ENCODE measurements at regions not wholly inside any gene's neighbourhood (a gene's known extent, or its start where the extent isn't known, plus 50 kb on each side); places are given as distances from the start of the nearest gene placed in this dataset.
A peak's percentile ranks its signal among the peaks of the same experiment; 100 is the strongest.

- Histone ChIP-seq H3K27ac (ENCODE audit: extremely low read depth, low read depth, low read length) (no peak overlapping the region), H3K4me1 (ENCODE audit: control insufficient read depth, insufficient read depth, low read length) (0 out of 2 replicates have a peak, but pooled peaks cover 5% of the 10 kb centered on the region), H3K9me3 (ENCODE audit: control insufficient read depth, insufficient read depth, low read depth, low read length) (no peaks in the 10 kb centered on the region), H3K36me3 (ENCODE audit: control insufficient read depth in 2 of 2, insufficient read depth in 1 of 2, low read length in 2 of 2) (no peaks in the 10 kb centered on the region), H3K4me3 (ENCODE audit: low read depth, low read length) (no peak overlapping the region)
- ChIA-PET POLR2A (interaction anchor here (0.6 kb wide), 2 partner anchors 53 to 80 kb away, joined by 3 to 4 read pairs; no protein-coding TSS in a partner anchor), CTCF (interaction anchor here (0.5 to 3.1 kb wide), 19 partner anchors 10 to 1653 kb away, joined by 3 to 14 read pairs (median 3); no protein-coding TSS in a partner anchor)
- TF ChIP-seq ZNF114 (tag by site-specific recombination; IDR thresholded peaks at IDR 0.05) (no peak), ZNF596 (tag by site-specific recombination; IDR thresholded peaks at IDR 0.05) (peak; percentile 61; the same call in 1 of the 2 replicates)
Observed at GRCh38 chr10:4766454-4766853, 59.6 kb upstream of the AKR1E2 start.

- no peak overlapping the region for H3K27ac ChIP-seq (ENCODE audit: extremely low read depth, low read depth, low read length)
- POLR2A ChIA-PET = no interaction called here
- no peaks in the 10 kb centered on the region for H3K36me3 ChIP-seq (ENCODE audit: control insufficient read depth in 2 of 2, insufficient read depth in 1 of 2, low read length in 2 of 2)
- no peaks in the 10 kb centered on the region for H3K9me3 ChIP-seq (ENCODE audit: control insufficient read depth, insufficient read depth, low read depth, low read length)
- no peaks in the 10 kb centered on the region for H3K4me1 ChIP-seq (ENCODE audit: control insufficient read depth, insufficient read depth, low read length)
- no peak overlapping the region for H3K4me3 ChIP-seq (ENCODE audit: low read depth, low read length)
- CTCF ChIA-PET = interaction anchor here (0.7 to 3.1 kb wide), 5 partner anchors 92 to 1572 kb away, joined by 3 to 14 read pairs (median 8); no protein-coding TSS in a partner anchor
- TF ChIP-seq, protein P1, sequence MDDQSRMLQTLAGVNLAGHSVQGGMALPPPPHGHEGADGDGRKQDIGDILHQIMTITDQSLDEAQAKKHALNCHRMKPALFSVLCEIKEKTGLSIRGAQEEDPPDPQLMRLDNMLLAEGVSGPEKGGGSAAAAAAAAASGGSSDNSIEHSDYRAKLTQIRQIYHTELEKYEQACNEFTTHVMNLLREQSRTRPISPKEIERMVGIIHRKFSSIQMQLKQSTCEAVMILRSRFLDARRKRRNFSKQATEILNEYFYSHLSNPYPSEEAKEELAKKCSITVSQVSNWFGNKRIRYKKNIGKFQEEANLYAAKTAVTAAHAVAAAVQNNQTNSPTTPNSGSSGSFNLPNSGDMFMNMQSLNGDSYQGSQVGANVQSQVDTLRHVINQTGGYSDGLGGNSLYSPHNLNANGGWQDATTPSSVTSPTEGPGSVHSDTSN (CRISPR knock-in tag; IDR thresholded peaks at IDR 0.05) = no peak
- TF ChIP-seq KLF9 (tag by site-specific recombination; IDR thresholded peaks at IDR 0.05; ENCODE audit: low read depth) (no peak), ZNF121 (tag by site-specific recombination; IDR thresholded peaks at IDR 0.05) (no peak), ZNF184 (tag by site-specific recombination; IDR thresholded peaks at IDR 0.05) (no peak), ZNF174 (tag by site-specific recombination; IDR thresholded peaks at IDR 0.05) (no peak), ZNF501 (tag by site-specific recombination; IDR thresholded peaks at IDR 0.05) (no peak)
- TF ChIP-seq, protein P2, sequence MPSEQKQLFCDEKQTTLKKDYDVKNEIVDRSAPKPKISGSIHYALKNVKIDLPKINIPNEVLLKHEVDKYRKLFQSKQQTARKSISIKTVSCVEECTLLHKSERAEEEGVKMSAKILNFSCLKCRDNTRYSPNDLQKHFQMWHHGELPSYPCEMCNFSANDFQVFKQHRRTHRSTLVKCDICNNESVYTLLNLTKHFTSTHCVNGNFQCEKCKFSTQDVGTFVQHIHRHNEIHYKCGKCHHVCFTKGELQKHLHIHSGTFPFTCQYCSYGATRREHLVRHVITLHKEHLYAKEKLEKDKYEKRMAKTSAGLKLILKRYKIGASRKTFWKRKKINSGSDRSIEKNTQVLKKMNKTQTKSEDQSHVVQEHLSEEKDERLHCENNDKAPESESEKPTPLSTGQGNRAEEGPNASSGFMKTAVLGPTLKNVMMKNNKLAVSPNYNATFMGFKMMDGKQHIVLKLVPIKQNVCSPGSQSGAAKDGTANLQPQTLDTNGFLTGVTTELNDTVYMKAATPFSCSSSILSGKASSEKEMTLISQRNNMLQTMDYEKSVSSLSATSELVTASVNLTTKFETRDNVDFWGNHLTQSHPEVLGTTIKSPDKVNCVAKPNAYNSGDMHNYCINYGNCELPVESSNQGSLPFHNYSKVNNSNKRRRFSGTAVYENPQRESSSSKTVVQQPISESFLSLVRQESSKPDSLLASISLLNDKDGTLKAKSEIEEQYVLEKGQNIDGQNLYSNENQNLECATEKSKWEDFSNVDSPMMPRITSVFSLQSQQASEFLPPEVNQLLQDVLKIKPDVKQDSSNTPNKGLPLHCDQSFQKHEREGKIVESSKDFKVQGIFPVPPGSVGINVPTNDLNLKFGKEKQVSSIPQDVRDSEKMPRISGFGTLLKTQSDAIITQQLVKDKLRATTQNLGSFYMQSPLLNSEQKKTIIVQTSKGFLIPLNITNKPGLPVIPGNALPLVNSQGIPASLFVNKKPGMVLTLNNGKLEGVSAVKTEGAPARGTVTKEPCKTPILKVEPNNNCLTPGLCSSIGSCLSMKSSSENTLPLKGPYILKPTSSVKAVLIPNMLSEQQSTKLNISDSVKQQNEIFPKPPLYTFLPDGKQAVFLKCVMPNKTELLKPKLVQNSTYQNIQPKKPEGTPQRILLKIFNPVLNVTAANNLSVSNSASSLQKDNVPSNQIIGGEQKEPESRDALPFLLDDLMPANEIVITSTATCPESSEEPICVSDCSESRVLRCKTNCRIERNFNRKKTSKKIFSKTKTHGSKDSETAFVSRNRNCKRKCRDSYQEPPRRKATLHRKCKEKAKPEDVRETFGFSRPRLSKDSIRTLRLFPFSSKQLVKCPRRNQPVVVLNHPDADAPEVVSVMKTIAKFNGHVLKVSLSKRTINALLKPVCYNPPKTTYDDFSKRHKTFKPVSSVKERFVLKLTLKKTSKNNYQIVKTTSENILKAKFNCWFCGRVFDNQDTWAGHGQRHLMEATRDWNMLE (tag by site-specific recombination; conservative IDR thresholded peaks at IDR 0.05; ENCODE audit: low read depth) = no peak
- TF ChIP-seq, protein P3, sequence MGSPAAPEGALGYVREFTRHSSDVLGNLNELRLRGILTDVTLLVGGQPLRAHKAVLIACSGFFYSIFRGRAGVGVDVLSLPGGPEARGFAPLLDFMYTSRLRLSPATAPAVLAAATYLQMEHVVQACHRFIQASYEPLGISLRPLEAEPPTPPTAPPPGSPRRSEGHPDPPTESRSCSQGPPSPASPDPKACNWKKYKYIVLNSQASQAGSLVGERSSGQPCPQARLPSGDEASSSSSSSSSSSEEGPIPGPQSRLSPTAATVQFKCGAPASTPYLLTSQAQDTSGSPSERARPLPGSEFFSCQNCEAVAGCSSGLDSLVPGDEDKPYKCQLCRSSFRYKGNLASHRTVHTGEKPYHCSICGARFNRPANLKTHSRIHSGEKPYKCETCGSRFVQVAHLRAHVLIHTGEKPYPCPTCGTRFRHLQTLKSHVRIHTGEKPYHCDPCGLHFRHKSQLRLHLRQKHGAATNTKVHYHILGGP (tag by site-specific recombination; IDR thresholded peaks at IDR 0.05) = no peak
Observed at GRCh38 chr10:4765428-4765827, 60.6 kb upstream of the AKR1E2 start.

DNA sequence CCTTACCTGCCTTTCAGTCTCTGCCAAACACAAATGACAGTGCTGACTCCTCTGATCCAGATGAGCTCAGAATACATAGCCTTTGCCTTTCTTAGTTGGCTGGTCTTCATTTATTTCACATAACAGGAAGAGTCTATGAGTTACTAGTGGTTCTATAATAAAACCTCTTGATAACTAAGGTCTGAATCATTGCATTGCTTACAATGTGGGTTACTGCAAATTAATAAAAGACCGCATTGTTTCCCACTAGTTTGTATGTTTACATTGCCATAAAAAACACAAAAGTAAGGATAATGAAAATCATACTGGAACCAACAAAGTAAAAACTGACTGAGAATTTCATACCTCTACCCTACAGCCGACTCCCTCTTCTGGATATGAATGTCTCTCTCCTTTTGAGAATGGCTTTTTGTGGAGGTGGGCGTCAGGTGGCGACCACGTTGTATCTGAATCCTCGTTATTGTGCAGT, 62.0 kb upstream of the AKR1E2 start:
- ChIA-PET POLR2A (no interaction called here), CTCF (interaction anchor here (1.0 to 2.5 kb wide), 3 partner anchors 13 to 1566 kb away, joined by 3 to 11 read pairs (median 3); no protein-coding TSS in a partner anchor)
- no peaks in the 10 kb centered on the region for H3K9me3 ChIP-seq (ENCODE audit: control insufficient read depth, insufficient read depth, low read depth, low read length)
- H3K36me3 ChIP-seq (ENCODE audit: control insufficient read depth in 2 of 2, insufficient read depth in 1 of 2, low read length in 2 of 2) = no peaks in the 10 kb centered on the region
- no peaks in the 10 kb centered on the region for H3K4me1 ChIP-seq (ENCODE audit: control insufficient read depth, insufficient read depth, low read length)
- no peak overlapping the region for H3K4me3 ChIP-seq (ENCODE audit: low read depth, low read length)
- no peak overlapping the region for H3K27ac ChIP-seq (ENCODE audit: extremely low read depth, low read depth, low read length)
- TF ChIP-seq, protein P1 (CRISPR knock-in tag; IDR thresholded peaks at IDR 0.05) = no peak
- no peak for TF ChIP-seq ZNF175 (tag by site-specific recombination; IDR thresholded peaks at IDR 0.05)
- TF ChIP-seq PRDM10 (tag by site-specific recombination; IDR thresholded peaks at IDR 0.05) = no peak
- TF ChIP-seq, protein P4, sequence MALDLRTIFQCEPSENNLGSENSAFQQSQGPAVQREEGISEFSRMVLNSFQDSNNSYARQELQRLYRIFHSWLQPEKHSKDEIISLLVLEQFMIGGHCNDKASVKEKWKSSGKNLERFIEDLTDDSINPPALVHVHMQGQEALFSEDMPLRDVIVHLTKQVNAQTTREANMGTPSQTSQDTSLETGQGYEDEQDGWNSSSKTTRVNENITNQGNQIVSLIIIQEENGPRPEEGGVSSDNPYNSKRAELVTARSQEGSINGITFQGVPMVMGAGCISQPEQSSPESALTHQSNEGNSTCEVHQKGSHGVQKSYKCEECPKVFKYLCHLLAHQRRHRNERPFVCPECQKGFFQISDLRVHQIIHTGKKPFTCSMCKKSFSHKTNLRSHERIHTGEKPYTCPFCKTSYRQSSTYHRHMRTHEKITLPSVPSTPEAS (tag by site-specific recombination; IDR thresholded peaks at IDR 0.05) = no peak
- no peak for TF ChIP-seq HOXD13 (CRISPR knock-in tag; IDR thresholded peaks at IDR 0.05; ENCODE audit: borderline replicate concordance)
- TF ChIP-seq FEZF1 (tag by site-specific recombination; IDR thresholded peaks at IDR 0.05) = no peak
